Stimulated activated naive B cell treated with anti-CD40 and anti-IgM and Interleukin-4, amounts not matched to agents 10 μg/mL and 1 μg/mL and 100 μg/mL, for 72 hours (primary cell): ENCODE measurements at regions not wholly inside any gene's neighbourhood (a gene's known extent, or its start where the extent isn't known, plus 50 kb on each side); places are given as distances from the start of the nearest gene placed in this dataset.
"Not testable (repeated sequence)": the region's sequence is repeated elsewhere in the genome, so short reads cannot be mapped to it uniquely, and the experiment has no call there.

Experiments used
- ATAC-seq, 2 donors: fragments of 150-1000 bp; cut with Tn5 transposase; replicated peaks; 2 replicates each; pipeline ENCODE4 v1.10.0; 2021; ENCODE audit warnings: moderate library complexity in 1 of 2
- DNase-seq: peaks from one replicate; pipeline ENCODE4 v3.0.0; 2021
- H3K27ac Mint-ChIP-seq: one replicate; pipeline ENCODE4 v1.8.0; 2022; ENCODE audit warnings: mild to moderate bottlenecking, mixed read lengths
- H3K27me3 Mint-ChIP-seq, 2 donors: one replicate each; pipeline ENCODE4 v1.8.0; 2022; ENCODE audit warnings: mixed read lengths in 2 of 2
- H3K36me3 Mint-ChIP-seq, 2 donors: one replicate each; pipeline ENCODE4 v1.8.0; 2022; ENCODE audit warnings: mixed read lengths in 2 of 2, mild to moderate bottlenecking in 1 of 2
- H3K4me1 Mint-ChIP-seq, 2 donors: one replicate each; pipeline ENCODE4 v1.8.0; 2022; ENCODE audit warnings: mixed read lengths in 2 of 2, mild to moderate bottlenecking in 1 of 2
- H3K4me3 Mint-ChIP-seq, 2 donors: one replicate each; pipeline ENCODE4 v1.8.0; 2022; ENCODE audit warnings: mild to moderate bottlenecking in 2 of 2, mixed read lengths in 2 of 2, moderate library complexity in 1 of 2
- H3K9me3 Mint-ChIP-seq, 2 donors: one replicate each; pipeline ENCODE4 v1.8.0; 2022; ENCODE audit warnings: mixed read lengths in 2 of 2, mild to moderate bottlenecking in 1 of 2

- H3K36me3 Mint-ChIP-seq, result no peaks in the 10 kb centered on the region
- DNase-seq, result no peak
- H3K27ac Mint-ChIP-seq, result no peak overlapping the region
- no peak overlapping the region for H3K4me3 Mint-ChIP-seq
- H3K9me3 Mint-ChIP-seq, result no peaks in the 10 kb centered on the region
- no peak for ATAC-seq
- peaks cover 0 to 2% of the 10 kb centered on the region in 2 donors for H3K4me1 Mint-ChIP-seq
- no peaks in the 10 kb centered on the region for H3K27me3 Mint-ChIP-seq
These were observed 228.7 kb upstream of the SPRY1 start for GRCh38 chr4:123167931-123168330.

GRCh38 chr4:123168812-123169211 lies 227.8 kb upstream of the SPRY1 start:
- no peaks in the 10 kb centered on the region for H3K9me3 Mint-ChIP-seq
- peaks cover 0 to 2% of the 10 kb centered on the region in 2 donors for H3K4me1 Mint-ChIP-seq
- no peaks in the 10 kb centered on the region for H3K27me3 Mint-ChIP-seq
- H3K36me3 Mint-ChIP-seq, result no peaks in the 10 kb centered on the region
- H3K27ac Mint-ChIP-seq, result no peak overlapping the region
- no peak for DNase-seq
- no peak overlapping the region for H3K4me3 Mint-ChIP-seq
- no peak for ATAC-seq

DNA sequence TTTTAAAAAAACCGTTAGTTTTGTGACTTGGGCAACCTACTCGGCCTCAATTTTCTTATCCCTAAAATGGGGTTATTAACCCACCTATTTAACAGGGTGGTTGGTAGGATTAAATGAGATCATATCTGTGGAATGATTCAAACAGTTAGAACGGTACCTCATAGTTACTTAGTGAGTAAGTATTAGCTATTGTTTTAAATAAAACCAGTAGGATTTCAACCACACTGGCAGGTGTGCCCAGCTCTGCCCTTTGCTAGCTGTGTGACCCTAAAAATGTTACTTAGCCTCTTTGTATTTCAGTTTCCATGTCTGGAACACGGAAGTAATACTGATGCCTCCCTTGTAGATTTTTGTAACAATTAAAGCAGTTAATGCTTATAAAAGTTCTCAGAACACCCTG lies 225.8 kb upstream of the SPRY1 start:
- Mint-ChIP-seq H3K4me1 (peaks cover 0 to 2% of the 10 kb centered on the region in 2 donors), H3K27me3 (no peaks in the 10 kb centered on the region), H3K9me3 (no peaks in the 10 kb centered on the region), H3K27ac (no peak overlapping the region), H3K36me3 (no peaks in the 10 kb centered on the region), H3K4me3 (no peak overlapping the region)
- DNase-seq, result no peak
- no peak for ATAC-seq

DNA sequence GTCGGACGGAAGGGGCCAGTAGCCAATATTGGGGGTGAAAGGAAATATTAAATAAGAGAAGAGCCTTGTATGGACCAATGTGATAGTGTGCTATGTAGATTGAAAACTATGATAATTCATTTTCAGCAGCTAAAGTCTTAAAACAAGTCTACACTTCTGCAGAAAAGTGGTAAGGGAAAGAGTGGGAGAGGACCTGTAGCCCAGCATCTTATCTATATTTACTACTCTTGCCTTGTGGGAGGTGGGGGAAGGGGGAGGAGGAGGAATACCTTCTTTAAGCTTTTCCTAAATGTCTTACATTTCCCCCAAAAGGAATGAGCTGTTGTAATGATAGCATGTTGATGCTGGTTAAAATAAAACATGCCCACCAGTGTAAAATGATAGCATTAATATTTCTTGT lies 220.0 kb upstream of the SPRY1 start:
- ATAC-seq (no peak), DNase-seq (no peak)
- H3K9me3 Mint-ChIP-seq, result no peaks in the 10 kb centered on the region
- no peaks in the 10 kb centered on the region for H3K36me3 Mint-ChIP-seq
- no peaks in the 10 kb centered on the region for H3K27me3 Mint-ChIP-seq
- no peak overlapping the region for H3K4me3 Mint-ChIP-seq
- no peaks in the 10 kb centered on the region for H3K4me1 Mint-ChIP-seq
- no peak overlapping the region for H3K27ac Mint-ChIP-seq

DNA sequence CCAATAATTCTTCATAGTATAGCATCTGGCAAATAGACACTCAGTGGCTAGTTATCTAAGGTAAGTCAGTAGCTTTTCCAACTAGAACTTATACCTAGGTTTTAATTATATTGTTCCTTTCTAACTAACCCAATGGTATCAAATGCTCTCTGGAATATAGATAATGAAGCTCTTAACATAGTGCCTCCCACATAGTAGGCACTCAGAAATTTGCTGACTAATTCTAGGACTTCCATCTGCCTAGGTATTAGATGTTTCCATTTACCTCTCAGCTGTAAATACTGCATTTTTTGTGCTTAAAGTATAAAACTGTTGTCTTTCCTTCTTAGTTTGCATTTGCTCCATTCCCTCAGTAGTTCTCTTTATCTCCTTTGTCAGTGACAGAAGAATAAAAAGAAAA lies 214.3 kb upstream of the SPRY1 start:
- Mint-ChIP-seq H3K36me3 (no peaks in the 10 kb centered on the region), H3K27ac (no peak overlapping the region), H3K4me3 (no peak overlapping the region), H3K9me3 (no peaks in the 10 kb centered on the region), H3K4me1 (no peaks in the 10 kb centered on the region), H3K27me3 (no peaks in the 10 kb centered on the region)
- no peak for ATAC-seq
- no peak for DNase-seq

DNA sequence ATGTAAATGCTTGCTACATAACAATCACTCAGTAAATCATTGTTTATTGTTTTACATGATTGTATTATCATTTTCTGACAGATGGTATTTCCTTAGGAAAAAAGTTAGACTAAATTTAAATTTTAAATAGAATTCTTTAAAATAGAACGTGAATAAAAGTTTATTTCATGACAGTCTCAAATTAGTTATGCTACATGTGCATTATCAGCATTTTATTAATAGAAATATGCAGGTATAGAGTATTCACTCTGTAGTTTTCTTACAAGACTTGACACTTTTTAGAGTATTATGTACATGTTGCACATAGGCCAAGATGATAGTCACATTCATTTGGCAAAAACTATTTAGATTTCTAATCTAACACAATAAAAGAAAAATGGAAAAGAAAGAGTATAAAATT lies 213.3 kb upstream of the SPRY1 start:
- Mint-ChIP-seq H3K4me3 (no peak overlapping the region), H3K9me3 (no peaks in the 10 kb centered on the region), H3K36me3 (no peaks in the 10 kb centered on the region), H3K4me1 (no peaks in the 10 kb centered on the region), H3K27ac (no peak overlapping the region), H3K27me3 (no peaks in the 10 kb centered on the region)
- no peak for DNase-seq
- no peak for ATAC-seq

GRCh38 chr4:123183754-123184153 lies 212.8 kb upstream of the SPRY1 start:
- H3K9me3 Mint-ChIP-seq, DNase-seq: not testable (repeated sequence)

DNA sequence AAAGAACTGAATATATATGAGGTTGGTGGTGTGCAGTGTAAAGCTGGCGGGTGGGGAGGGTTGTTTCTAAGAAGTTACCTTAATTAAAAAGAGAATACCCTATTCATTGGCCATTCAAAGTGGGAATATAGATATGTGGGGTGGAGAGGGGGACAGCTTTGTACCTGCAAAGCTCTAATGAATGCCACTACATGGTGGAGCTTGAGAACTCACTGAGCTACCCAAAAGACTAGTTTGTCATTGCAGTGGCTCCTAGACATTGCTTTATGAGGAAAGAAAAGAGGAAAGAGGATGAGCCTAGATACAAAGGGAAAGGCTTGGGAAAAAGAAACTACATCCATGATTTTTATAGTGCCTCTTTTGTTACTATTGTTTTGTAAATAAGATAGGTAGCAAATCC lies 209.9 kb upstream of the SPRY1 start:
- Mint-ChIP-seq H3K4me3 (no peak overlapping the region), H3K27ac (no peak overlapping the region), H3K36me3 (peaks cover 3 to 5% of the 10 kb centered on the region in 2 donors), H3K4me1 (no peaks in the 10 kb centered on the region), H3K9me3 (no peaks in the 10 kb centered on the region), H3K27me3 (no peaks in the 10 kb centered on the region)
- DNase-seq (no peak), ATAC-seq (no peak)

More at GRCh38 chr4:123183754-123184153, 212.8 kb upstream of the SPRY1 start:
- H3K4me3 Mint-ChIP-seq, ATAC-seq, H3K27ac Mint-ChIP-seq, H3K27me3 Mint-ChIP-seq, H3K36me3 Mint-ChIP-seq, H3K4me1 Mint-ChIP-seq: not testable (repeated sequence)

- ATAC-seq (no peak), DNase-seq (no peak)
- Mint-ChIP-seq H3K4me1 (no peaks in the 10 kb centered on the region), H3K36me3 (peaks cover 4 to 5% of the 10 kb centered on the region in 2 donors), H3K9me3 (no peaks in the 10 kb centered on the region), H3K27me3 (no peaks in the 10 kb centered on the region), H3K4me3 (no peak overlapping the region), H3K27ac (no peak overlapping the region)
These were observed 206.4 kb upstream of the SPRY1 start for GRCh38 chr4:123190176-123190575.

GRCh38 chr4:123191728-123192127 lies 204.9 kb upstream of the SPRY1 start:
- peaks cover 5 to 9% of the 10 kb centered on the region in 2 donors for H3K36me3 Mint-ChIP-seq
- no peak for DNase-seq
- H3K27me3 Mint-ChIP-seq, result no peaks in the 10 kb centered on the region
- no peak for ATAC-seq
- H3K27ac Mint-ChIP-seq, result no peak overlapping the region
- H3K4me1 Mint-ChIP-seq, result no peaks in the 10 kb centered on the region
- peaks cover 0 to 3% of the 10 kb centered on the region in 2 donors for H3K9me3 Mint-ChIP-seq
- no peak overlapping the region for H3K4me3 Mint-ChIP-seq

- Mint-ChIP-seq H3K27ac (no peak overlapping the region), H3K9me3 (peaks cover 0 to 3% of the 10 kb centered on the region in 2 donors), H3K27me3 (no peaks in the 10 kb centered on the region), H3K4me3 (no peak overlapping the region), H3K4me1 (no peaks in the 10 kb centered on the region), H3K36me3 (peaks cover 5 to 9% of the 10 kb centered on the region in 2 donors)
- DNase-seq (no peak), ATAC-seq (no peak)
These were observed 202.7 kb upstream of the SPRY1 start for GRCh38 chr4:123193802-123194367.

GRCh38 chr4:123198706-123199105 lies 197.9 kb upstream of the SPRY1 start:
- Mint-ChIP-seq H3K9me3 (peaks cover 0 to 3% of the 10 kb centered on the region in 2 donors), H3K27ac (no peak overlapping the region), H3K4me3 (no peak overlapping the region), H3K27me3 (no peaks in the 10 kb centered on the region), H3K4me1 (no peaks in the 10 kb centered on the region), H3K36me3 (peaks cover 0 to 10% of the 10 kb centered on the region in 2 donors)
- ATAC-seq, result no peak
- no peak for DNase-seq

- Mint-ChIP-seq H3K9me3 (peaks cover 0 to 3% of the 10 kb centered on the region in 2 donors), H3K4me1 (no peaks in the 10 kb centered on the region), H3K27me3 (no peaks in the 10 kb centered on the region), H3K27ac (no peak overlapping the region), H3K4me3 (no peak overlapping the region), H3K36me3 (peaks cover 3 to 14% of the 10 kb centered on the region in 2 donors)
- DNase-seq (no peak), ATAC-seq (no peak)
These were observed 196.3 kb upstream of the SPRY1 start for GRCh38 chr4:123200051-123200940.

DNA sequence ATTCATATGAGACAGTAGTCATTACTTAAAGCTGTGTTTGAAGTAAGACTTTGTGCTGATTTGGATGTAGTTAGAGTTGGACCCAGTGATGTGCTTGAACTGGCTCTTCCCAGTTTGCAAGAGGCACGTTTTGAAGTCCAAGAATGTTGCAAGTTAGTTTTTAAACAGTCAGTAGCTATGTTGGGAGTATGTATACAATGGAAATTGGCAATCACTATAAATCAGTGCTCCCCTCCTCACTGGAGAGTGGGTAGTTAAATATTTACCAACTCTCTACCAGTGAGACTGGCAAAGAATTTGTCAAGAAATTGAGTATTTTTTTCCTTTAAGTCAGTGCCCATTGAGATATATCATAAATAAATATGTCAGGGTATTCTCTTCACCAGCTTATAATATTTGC lies 191.9 kb upstream of the SPRY1 start:
- DNase-seq (no peak), ATAC-seq (no peak)
- Mint-ChIP-seq H3K36me3 (peaks cover 8 to 12% of the 10 kb centered on the region in 2 donors), H3K27me3 (no peaks in the 10 kb centered on the region), H3K4me3 (no peak overlapping the region), H3K9me3 (no peaks in the 10 kb centered on the region), H3K27ac (no peak overlapping the region), H3K4me1 (no peaks in the 10 kb centered on the region)

GRCh38 chr4:123206016-123206415 lies 190.6 kb upstream of the SPRY1 start:
- H3K36me3 Mint-ChIP-seq, result peaks cover 8 to 15% of the 10 kb centered on the region in 2 donors
- H3K4me1 Mint-ChIP-seq, result no peaks in the 10 kb centered on the region
- no peak overlapping the region for H3K4me3 Mint-ChIP-seq
- ATAC-seq (no peak), DNase-seq (no peak)
- H3K27ac Mint-ChIP-seq, result no peak overlapping the region
- H3K9me3 Mint-ChIP-seq, result no peaks in the 10 kb centered on the region
- no peaks in the 10 kb centered on the region for H3K27me3 Mint-ChIP-seq
